ENCODE measurements at regions not wholly inside any gene's neighbourhood (a gene's known extent, or its start where the extent isn't known, plus 50 kb on each side); places are given as distances from the start of the nearest gene placed in this dataset.

DNA sequence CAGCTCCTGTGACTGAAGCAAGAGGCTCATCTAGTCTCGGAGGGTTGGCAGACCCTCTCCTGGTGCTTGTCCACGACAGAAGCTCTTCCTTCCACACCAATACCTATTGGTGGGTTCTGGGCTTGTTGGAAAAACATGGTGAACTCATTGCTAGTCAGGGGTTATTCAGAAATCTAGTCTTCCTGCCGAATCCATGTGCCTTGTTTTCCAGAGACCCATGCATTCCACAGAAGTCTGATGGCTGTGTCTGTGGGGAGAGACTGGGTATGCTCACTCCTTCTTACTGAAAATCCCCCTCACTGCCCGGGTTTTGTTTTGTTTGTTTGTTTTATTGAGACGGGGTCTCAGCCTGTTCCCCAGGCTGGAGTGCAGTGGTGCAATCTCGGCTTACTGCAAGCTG, 138.3 kb downstream of the DNAJB6 start:
- TF ChIP-seq, protein P1, sequence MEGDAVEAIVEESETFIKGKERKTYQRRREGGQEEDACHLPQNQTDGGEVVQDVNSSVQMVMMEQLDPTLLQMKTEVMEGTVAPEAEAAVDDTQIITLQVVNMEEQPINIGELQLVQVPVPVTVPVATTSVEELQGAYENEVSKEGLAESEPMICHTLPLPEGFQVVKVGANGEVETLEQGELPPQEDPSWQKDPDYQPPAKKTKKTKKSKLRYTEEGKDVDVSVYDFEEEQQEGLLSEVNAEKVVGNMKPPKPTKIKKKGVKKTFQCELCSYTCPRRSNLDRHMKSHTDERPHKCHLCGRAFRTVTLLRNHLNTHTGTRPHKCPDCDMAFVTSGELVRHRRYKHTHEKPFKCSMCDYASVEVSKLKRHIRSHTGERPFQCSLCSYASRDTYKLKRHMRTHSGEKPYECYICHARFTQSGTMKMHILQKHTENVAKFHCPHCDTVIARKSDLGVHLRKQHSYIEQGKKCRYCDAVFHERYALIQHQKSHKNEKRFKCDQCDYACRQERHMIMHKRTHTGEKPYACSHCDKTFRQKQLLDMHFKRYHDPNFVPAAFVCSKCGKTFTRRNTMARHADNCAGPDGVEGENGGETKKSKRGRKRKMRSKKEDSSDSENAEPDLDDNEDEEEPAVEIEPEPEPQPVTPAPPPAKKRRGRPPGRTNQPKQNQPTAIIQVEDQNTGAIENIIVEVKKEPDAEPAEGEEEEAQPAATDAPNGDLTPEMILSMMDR (IDR thresholded peaks at IDR 0.05), result no peak
- no peak for TF ChIP-seq POLR2A (IDR thresholded peaks at IDR 0.05)

All from testis (tissue), 2 donors.